Inflammatory macrophage treated with lipopolysaccharide for 4 hours (primary cell): ENCODE measurements at regions not wholly inside any gene's neighbourhood (a gene's known extent, or its start where the extent isn't known, plus 50 kb on each side); places are given as distances from the start of the nearest gene placed in this dataset.
"Not testable (repeated sequence)": the region's sequence is repeated elsewhere in the genome, so short reads cannot be mapped to it uniquely, and the experiment has no call there.

ENCODE experiments used
- DNase-seq: peaks from one replicate; pipeline ENCODE4 v3.0.0-alpha.2; 2020

DNA sequence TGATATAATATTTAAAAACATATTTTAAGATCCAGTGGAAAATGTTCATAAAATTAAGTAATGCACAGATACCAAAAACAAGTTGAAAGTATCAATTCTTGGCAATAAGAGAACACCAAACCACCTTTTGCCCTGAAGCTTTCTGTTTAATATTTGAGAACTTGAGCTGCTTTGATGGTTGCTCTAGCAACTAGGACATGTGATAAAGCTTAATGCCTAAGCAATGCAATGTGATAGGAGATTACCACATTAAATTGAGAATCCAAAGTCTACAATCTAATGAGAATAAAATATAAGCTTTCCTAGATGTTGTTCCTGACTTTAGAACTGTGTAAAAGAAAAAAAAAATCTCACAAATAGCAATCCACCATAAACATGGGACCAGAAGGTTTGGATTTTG lies 1367.5 kb upstream of the PCDH9 start:
- no peak for DNase-seq

DNA sequence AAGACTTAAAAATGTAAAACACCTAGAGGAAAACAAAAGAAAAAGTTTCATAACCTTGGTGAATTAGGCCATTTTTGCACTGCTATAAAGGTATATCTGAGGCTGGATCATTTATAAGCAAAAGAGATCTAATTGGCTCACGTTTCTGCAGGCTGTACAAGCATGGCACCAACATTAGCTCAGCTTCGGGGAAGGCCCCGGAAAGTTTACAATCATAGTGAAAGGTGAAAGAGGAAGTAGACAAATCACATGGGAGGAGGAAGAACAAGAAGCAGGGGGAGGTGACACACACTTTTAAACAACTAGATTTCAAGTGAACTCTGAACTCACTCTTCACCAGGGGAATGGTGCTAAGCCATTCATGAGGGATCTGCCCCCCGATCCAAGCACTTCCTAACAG lies 1358.5 kb upstream of the PCDH9 start:
- peak; percentile 18 for DNase-seq

DNA sequence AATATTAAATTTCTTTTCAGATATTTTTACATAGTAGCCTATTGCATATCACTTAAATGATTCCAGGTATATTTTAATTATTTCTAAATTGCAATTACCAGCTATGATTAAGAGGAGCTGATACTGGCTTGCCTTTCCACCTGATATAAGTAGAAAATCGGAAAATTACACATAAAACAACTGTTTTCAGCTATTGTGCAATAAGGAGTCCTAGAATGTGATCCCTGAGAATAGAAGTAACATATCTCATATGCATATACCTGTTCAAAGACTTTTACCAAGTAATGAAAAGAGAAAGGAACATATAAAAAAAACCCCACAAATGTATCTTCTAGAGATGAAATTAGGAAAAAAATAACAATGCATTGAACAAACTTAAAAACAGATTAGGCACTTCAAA lies 1354.6 kb upstream of the PCDH9 start:
- DNase-seq: no peak

DNA sequence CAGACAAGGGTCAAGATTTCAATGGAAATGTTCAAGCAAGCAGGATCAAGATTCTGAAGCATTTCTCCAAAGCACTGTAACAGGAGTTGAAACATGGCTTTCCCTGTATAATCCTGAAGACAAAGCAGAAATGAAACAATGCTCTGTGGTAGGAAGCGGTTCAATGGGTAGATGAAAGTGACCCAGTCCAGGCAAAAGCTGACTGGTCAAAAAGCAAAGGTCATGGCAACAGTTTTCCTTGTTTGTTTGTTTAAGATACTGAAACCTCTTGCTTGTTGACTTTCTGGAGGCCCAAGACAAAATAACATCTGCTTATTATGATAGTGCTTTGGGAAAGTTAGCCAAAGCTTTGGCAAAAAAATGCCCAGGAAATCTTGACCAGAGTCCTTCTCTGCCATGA lies 1343.9 kb upstream of the PCDH9 start:
- DNase-seq: no peak

DNA sequence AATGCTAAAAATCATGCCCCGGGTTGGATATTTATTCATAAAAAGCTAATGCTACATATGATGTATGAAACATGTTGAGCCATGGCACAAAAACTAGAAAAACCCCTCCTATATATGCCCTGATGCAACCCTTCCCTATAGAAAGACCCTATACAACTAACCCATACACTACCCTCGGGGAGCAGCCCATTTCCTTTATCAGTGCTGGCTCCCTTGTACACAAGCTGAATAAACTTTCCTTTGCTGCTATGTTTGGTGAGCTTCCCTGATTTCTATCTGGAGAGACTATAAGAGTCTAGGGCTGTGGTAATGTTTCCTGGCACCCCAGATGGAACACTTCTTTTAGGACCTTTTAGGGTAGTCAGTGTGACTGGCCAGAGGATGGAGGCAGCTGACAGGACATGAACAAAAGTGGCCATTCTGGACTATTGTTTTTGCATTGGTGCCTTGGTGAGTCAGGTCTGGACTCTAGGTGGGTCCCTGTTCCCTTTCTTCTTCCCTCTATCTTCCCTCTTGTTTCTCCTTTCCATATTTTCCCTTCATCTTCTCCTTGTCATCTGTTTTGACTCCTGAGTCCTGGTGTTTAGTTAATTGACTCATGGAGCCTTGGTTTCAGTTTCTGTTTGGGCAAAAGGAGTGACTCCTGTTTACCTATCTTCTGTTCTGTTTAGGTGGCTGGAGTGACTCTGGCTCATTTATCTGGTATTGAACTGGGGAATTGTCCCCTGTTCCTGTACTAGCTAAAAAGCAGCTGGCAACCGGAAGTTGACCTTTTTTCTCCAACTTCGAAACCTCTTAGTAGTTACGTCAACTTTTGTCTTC lies 1321.8 kb upstream of the PCDH9 start:
- no peak for DNase-seq

DNA sequence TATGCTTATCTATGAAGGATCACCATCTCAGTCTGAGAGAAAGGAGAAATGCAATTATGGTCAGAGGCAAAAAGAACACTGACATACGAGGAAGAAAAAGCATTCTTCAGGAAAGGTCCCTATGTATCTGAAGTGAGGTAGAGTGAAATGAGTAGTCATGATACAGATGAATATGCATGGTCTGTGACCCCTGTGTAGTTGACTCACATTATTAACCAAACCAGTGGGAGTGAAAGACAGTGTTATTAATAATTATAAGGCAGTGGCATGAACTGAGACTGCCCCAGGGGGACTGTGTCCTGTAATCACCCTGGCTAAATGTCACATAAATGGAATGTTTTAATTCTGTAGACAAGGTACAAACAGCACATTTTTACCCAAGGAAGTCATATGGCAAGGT lies 1320.2 kb upstream of the PCDH9 start:
- DNase-seq: no peak

DNA sequence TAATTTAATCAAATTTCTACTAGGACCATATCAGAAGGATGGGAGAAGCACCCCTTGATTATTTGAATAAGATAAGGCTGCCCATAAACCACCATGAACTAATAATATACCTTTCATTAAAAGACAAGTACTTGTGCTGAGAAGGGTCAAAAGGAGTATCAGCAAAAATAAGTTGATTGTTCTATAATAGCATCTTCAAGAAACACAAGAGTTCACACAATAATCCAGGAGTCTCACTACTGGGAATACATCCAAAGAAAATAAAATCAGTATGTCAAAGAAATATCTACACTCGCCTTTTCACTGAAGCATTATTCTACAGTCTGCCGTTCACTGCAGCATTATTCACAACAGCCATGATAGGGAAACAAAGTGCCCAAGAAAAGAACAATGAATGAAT lies 1310.1 kb upstream of the PCDH9 start:
- no peak for DNase-seq

DNA sequence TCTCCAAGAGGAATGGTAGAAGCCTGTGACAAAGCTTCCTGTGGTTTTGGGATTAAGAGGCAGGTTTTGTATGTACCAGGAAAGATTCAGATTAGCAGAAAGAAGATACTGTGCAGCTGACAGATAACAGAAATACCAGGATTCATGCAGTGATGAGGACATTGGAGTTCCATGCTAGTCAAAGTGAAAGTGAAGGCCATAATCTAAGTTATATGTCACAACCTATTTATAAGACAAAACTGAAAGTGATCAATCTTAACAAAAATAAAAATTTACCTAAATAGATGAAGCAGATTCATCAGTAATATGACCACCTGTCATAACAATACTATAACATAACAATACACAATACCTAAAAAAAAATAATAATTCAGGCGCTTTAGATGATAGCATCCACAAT lies 1305.2 kb upstream of the PCDH9 start:
- DNase-seq: no peak

DNA sequence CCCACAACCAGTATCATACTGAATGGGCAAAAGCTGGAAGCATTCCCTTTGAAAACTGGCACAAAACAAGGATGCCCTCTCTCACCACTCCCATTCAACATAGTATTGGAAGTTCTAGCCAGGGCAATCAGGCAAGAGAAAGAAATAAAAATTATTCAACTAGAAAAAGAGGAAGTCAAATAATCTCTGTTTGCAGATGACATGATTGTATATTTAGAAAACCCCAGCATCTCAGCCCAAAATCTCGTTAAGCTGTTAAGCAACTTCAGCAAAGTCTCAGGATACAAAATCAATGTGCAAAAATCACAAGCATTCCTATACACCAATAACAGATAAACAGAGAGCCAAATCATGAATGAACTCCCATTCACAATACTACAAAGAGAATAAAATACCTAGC lies 1297.0 kb upstream of the PCDH9 start:
- DNase-seq: not testable (repeated sequence)

DNA sequence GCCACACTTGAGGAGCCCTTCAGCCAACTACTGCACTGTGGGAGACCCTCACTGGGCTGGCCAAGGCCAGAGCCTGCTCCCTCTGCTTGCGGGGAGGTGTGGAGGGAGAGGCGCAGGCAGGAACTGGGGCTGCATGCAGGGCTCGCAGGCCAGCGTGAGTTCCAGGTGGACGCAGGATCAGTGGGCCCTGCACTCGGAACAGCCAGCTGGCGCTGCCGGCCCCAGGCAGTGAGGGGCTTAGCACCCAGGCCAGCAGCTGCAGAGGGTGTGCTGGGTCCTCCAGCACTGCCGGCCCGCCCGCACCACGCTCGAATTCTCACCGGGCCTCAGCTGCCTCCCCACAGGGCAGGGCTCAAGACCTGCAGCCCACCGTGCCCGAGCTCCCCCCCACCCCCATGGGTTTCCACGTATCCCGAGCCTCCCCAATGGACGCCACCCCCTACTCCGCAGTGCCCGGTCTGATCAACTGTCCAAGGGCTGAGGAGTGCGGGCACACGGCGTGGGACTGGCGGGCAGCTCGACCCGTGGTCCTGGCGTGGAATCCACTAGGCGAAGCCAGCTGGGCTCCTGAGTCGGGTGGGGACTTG lies 1293.8 kb upstream of the PCDH9 start:
- no peak for DNase-seq

DNA sequence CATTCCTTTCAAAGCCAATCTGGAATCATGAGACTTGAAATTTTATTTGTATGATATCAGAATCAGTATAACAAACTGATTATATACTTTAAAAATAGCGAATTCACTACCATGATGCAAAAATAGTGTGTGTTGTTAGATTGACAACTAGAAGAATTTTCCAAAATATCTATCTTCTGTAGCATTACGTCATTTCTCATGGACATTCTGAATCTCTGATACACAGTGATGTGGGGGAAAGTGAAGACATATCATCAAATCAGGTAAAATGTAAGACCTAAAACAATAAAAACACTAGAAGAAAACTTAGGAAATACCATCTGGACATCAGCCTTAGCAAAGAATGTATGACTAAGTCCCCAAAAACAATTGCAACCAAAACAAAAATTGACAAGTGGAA lies 1292.0 kb upstream of the PCDH9 start:
- no peak for DNase-seq

DNA sequence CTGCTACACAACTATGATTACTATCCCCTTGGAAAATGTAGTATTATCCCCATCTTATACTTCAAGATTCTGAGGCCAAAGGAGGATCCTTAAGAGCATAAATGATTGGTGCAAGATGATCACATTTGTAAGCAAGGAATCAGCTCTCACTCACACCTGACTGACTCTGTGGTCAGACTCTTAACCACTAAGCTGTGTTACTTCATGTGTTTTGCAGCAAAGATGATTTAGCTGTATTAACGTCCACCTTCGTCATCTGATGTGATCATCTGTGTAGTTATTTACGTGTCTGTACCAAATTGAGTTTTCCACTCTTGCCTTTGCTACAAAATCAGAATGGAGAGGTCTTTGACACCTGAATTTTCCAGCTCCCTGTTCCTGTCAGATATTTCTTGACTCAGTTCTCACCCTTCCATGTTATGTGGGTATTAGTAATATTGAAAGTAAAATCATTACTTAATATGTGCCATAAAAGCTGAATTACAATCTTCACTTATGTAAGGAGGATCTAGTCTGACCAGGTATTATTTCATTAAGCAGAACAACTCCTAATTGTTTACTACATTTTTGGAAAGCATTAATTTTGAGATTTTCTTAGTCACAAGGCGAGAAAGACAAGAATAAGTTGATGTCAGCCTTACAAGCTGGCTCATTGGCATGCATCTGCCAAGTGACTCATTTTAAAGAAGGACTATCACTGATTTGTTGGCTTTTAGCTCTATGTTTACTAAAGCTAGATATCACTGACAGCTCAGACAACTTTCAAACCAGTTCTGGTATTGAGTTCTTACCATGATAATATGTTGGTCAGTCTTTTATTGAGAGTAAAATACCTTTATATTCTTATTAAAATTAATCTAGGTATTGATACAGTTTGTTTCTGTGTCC lies 1279.8 kb upstream of the PCDH9 start:
- no peak for DNase-seq

DNA sequence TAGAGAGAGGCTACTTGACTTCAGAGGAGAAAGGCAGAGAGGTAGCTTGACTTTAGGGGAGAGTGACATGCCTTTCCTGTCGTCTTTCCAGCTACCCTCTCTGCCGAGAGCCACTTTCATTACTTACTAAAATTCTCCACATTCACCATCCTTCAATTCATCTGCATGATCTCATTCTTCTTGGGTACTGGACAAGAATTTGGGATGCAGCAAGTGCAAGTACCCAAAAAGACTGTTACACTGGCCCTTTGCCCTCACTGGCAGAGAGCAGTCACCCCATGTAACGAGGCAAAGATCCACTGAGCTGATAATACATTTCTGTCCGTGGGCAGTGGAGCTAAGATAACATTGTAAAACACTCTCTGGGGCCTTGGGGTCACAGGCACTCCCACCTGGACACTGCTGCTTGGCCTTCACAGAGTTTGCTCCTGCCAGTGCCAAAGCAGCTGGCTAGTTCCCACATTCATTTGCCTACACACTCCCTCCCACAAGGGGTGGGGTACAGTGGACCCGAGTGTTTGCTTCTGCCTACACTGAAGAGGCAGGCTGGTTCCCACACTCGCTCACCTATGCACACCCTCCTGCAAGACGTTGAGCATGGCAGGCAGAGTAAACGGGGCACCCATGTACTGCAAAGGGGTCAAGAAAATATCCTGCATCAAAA lies 1276.9 kb upstream of the PCDH9 start:
- DNase-seq: no peak

DNA sequence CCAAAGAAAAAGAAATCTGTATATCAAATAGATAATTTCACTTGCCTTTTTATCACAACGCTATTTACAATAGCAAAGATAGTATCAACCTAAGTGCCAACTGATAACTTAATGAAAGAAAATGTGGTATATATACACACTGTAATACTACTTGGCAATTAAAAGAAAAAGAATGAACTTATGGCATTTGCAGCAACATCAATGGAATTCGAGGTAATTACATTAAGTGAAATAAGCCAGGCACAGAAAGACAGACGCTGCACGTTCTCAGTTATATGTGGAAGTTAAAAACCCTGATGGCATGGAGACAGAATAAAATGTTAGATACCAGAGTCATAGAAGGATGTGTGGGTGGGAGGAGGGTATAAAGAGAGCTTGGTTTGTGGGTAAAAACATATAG lies 1260.5 kb upstream of the PCDH9 start:
- no peak for DNase-seq

DNA sequence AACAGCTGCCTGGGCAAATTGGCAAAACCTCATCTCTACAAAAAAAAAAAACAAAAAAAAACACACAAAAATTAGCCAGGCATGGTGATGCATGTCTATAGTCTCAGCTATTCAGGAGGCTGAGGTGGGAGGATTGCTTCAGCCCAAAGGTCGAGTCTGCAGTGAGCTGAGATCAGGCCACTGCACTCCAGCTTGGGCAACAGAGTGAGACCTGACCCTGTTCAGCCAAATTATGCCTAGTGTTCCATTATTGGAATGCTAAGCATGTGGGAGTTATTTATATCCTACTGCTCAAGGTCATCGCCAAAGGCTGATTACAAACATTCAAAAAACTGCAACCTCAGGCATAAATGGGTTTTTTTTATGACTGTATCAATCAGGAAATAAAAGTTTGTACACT lies 1251.0 kb upstream of the PCDH9 start:
- no peak for DNase-seq

DNA sequence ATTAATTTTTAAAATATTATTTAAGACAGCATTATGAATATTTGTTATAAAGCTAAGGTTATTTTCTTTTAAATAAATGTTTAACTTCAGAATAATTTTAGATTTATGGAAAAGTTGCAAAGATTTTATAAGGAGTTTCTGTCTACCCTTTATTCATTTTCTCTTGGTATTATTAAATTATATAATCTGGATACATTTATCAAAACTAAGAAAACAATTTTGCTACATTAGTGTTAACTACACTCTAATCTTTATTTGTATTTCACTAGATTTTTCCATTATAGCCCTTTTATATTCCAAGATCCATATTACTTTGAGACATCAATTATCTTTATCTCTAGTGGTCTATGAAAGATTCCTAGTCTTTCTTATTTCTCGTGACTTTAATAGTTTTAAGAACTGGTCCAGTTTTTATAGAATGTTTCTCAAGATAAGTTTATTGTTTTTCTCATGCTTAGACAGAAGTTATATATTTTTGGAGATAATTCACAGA lies 1243.7 kb upstream of the PCDH9 start:
- DNase-seq: no peak

DNA sequence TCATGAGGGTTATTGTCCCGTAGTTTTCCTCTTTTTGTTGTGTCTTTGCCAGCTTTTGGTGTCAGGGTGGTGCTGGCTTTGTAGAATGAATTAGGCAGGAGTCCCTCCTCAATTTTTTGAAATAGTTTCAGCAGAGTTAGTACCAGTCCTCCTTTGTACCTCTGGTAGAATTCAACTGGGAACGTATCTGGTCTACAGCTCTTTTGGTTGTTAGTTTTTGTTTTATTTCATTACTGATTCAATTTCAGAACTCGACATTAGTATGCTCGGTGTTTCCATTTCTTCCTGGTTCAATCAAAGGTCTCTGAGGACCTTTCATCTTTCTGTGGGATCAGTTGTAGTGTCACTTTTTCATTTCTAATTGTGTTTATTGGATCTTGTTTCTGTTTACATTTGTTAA lies 1237.0 kb upstream of the PCDH9 start:
- no peak for DNase-seq

DNA sequence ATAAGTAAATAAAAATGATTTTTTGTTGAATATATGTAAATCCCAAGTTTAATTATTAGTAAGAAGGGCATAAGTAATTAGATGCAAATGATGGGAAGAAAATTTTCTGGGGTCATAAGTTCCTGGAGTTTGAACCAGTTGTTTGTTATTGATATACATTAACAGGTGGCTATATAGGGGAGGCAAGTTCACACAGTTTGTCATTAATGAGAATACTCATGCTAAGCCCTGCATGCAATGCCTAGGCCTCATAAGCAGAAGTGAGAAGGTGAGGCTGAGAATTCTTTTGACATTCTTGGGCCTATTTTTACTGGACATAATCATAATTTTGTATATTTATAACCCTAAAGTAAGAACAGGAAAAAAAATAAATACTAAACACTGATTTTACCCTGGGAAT lies 1210.7 kb upstream of the PCDH9 start:
- no peak for DNase-seq

DNA sequence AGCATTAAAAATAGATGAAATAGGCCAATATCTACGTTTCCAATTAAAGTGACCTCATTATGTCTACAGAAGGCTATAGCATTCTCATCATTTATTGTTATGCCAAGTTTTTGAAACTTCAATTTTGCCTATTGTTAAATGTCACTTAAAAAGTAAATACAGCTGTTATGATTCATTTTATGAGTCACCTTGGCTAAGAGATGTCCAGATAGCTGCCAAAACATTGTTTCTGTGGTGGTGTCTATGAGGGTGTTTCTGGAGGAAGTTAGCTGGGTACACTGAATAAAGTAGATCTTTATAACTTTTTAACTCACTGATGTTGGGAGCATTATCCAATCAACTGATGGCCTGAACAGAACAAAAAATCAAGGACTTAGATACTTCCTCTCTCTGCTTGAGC lies 1209.7 kb upstream of the PCDH9 start:
- DNase-seq: no peak

DNA sequence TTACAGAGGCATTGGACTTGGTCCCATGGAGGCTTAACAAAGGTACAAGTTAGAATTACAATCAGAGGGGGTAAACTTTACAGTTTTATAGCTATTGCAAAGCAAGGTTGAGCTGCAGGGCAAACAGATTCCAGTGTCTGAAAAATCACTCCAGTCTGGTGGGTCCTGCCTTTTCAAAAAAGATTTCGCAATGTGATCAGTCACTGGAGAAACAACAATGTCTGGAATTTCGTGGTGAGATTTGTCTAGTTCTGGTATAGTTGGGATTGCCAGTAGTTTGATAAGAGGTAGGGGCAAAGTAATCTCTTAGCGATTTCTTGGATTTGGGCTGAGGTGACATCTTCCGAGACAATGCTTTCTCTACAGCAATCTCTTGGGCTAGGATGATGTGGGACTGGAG lies 1198.2 kb upstream of the PCDH9 start:
- DNase-seq: no peak

DNA sequence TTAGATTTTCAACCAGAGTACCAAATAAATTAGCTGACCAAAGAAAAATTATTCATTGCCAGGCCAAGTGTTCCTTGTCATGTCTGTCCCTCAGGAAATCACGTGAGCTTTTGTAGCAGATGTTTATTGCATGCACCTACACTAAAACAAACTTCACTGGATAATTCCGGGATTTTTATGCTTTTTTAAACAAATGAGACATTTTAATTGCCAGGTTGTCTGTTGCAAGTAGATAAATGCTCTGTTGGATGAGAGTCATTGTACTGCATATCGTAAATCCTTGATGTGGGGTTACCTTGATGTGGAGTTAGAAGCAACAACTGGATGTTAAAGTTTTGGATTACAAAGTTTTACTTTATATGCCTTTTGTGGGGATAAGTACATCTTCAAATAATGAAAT lies 1187.7 kb upstream of the PCDH9 start:
- DNase-seq: no peak

DNA sequence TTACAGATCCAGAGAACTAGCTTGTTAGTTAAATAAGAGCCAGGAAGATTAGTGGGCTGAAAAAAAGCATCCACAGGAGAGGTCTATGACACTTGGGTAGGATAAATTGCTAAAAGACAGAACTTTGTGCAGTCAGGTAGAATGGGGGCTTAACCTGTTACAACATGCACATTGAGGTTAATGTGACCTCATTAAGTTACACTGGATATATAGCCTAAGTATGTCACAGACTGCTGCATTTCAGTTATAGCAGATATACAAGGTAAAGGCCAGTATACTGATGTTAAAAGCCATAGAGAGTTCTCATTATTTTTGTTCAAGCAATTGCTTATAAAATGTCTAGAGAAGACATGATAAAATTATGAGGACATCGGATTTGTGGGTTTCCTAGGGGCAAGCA lies 1179.9 kb upstream of the PCDH9 start:
- no peak for DNase-seq

DNA sequence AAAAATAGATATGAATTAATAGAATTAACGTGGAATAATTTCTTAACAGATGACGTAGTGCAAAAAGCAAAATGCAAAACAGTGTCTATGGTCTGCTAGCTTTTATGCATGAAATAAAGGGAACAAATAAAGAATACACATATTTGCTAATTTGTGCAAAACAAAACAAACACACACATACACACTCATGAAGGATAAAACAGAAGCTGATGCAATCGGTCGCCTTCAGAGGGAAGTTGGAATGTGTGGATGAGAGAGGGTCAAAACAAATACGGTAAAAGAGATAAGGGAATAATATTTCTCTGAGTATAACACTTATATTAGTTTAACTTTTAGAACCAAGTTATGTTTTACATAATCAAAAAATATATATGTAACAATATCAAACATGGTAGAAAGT lies 1160.9 kb upstream of the PCDH9 start:
- DNase-seq: no peak
